GM23338 (cell line): ENCODE measurements at regions not wholly inside any gene's neighbourhood (a gene's known extent, or its start where the extent isn't known, plus 50 kb on each side); places are given as distances from the start of the nearest gene placed in this dataset.

Source experiments
- ATAC-seq: fragments of 200-7000 bp; cut with Tn5 transposase; 3 replicates; pipeline ENCODE4 v1.9.1; 2020
- DNase-seq: peaks from one replicate; pipeline ENCODE4 v3.0.0-alpha.2; 2015; ENCODE audit warnings: low spot score
- H2AFZ ChIP-seq: fragments of 200-600 bp; sonication (generic); 2 replicates; pipeline ENCODE4 v1.8.0; 2016; ENCODE audit warnings: antibody characterized with exemption, mild to moderate bottlenecking, moderate library complexity
- H3F3A ChIP-seq: fragments of 200-600 bp; sonication (generic); replicated peaks from 2 replicates; pipeline ENCODE4 v1.8.0; 2017; ENCODE audit warnings: antibody characterized with exemption, mixed run types, low read depth
- H3K27ac ChIP-seq: fragments of 200-600 bp; sonication (generic); 2 replicates; pipeline ENCODE4 v1.6.1; 2016; ENCODE audit warnings: low read depth
- H3K27me3 ChIP-seq: fragments of 200-600 bp; sonication (generic); 2 replicates; pipeline ENCODE4 v1.8.0; 2016; ENCODE audit warnings: mild to moderate bottlenecking, mixed run types, moderate library complexity; ENCODE audit not compliant: insufficient read depth
- H3K36me3 ChIP-seq: fragments of 200-600 bp; sonication (generic); 2 replicates; pipeline ENCODE4 v1.8.0; 2016; ENCODE audit warnings: mild to moderate bottlenecking; ENCODE audit not compliant: insufficient read depth
- H3K4me1 ChIP-seq: fragments of 200-600 bp; sonication (generic); 2 replicates; pipeline ENCODE4 v1.8.0; 2016; ENCODE audit warnings: mild to moderate bottlenecking, moderate library complexity; ENCODE audit not compliant: insufficient read depth
- H3K4me2 ChIP-seq: fragments of 200-600 bp; sonication (generic); 2 replicates; pipeline ENCODE4 v1.7.1; 2017; ENCODE audit warnings: mixed run types
- H3K4me3 ChIP-seq: fragments of 200-600 bp; sonication (generic); 2 replicates; pipeline ENCODE4 v1.6.1; 2016; ENCODE audit warnings: mixed run types
- H3K79me2 ChIP-seq: fragments of 200-600 bp; sonication (generic); replicated peaks from 2 replicates; pipeline ENCODE4 v1.8.0; 2017; ENCODE audit warnings: mild to moderate bottlenecking; ENCODE audit not compliant: insufficient read depth
- H3K9me2 ChIP-seq: fragments of 200-600 bp; sonication (generic); 2 replicates; pipeline ENCODE4 v1.8.0; 2017; ENCODE audit not compliant: insufficient read depth
- H4K20me1 ChIP-seq: fragments of 200-600 bp; sonication (generic); replicated peaks from 2 replicates; pipeline ENCODE4 v1.8.0; 2017; ENCODE audit warnings: mild to moderate bottlenecking; ENCODE audit not compliant: insufficient read depth
- H3K27ac Mint-ChIP-seq: 2 replicates; pipeline ENCODE4 v1.8.0; 2020; ENCODE audit warnings: inconsistent platforms, mild to moderate bottlenecking, moderate library complexity, mixed read lengths
- H3K27me3 Mint-ChIP-seq: 3 replicates; pipeline ENCODE4 v1.8.0; 2022; ENCODE audit warnings: low read depth, mild to moderate bottlenecking, moderate library complexity, mixed read lengths, inconsistent platforms; ENCODE audit not compliant: insufficient read depth, poor library complexity
- H3K36me3 Mint-ChIP-seq: 3 replicates; pipeline ENCODE4 v1.8.0; 2021; ENCODE audit warnings: low read depth, mild to moderate bottlenecking, inconsistent platforms, moderate library complexity, mixed read lengths
- H3K4me1 Mint-ChIP-seq: 3 replicates; pipeline ENCODE4 v1.8.0; 2020; ENCODE audit warnings: mild to moderate bottlenecking, inconsistent platforms, mixed read lengths
- H3K4me3 Mint-ChIP-seq: 3 replicates; pipeline ENCODE4 v1.8.0; 2021; ENCODE audit warnings: moderate library complexity, mild to moderate bottlenecking, inconsistent platforms, mixed read lengths
- H3K9me3 Mint-ChIP-seq: 3 replicates; pipeline ENCODE4 v1.8.0; 2020; ENCODE audit warnings: moderate library complexity, mild to moderate bottlenecking, inconsistent platforms, mixed read lengths
- EZH2 ChIP-seq: fragments of 200-600 bp; sonication (generic); IDR thresholded peaks from one replicate; pipeline ENCODE4 v1.8.0; 2017; ENCODE audit warnings: antibody characterized with exemption, mild to moderate bottlenecking, low read depth; ENCODE audit not compliant: unreplicated experiment
- EZH2phosphoT487 ChIP-seq: fragments of 200-600 bp; sonication (generic); IDR thresholded peaks from one replicate; pipeline ENCODE4 v1.8.1; 2018; ENCODE audit warnings: antibody characterized with exemption; ENCODE audit not compliant: unreplicated experiment
- NANOG ChIP-seq: IDR thresholded peaks from 2 replicates; pipeline ENCODE4 v1.6.1; 2016; ENCODE audit warnings: antibody characterized with exemption, borderline replicate concordance
- ZNF114 ChIP-seq: fragments of 250-450 bp; sonication (Bioruptor Pico); IDR thresholded peaks from 2 replicates; pipeline ENCODE4 v1.5.0; 2020; ENCODE audit warnings: mild to moderate bottlenecking, moderate library complexity
- TF ChIP-seq, protein P1 (sequence below): IDR thresholded peaks from one replicate; pipeline ENCODE4 v1.6.1; 2018; ENCODE audit warnings: antibody characterized with exemption; ENCODE audit not compliant: unreplicated experiment
- TF ChIP-seq, protein P2 (sequence below), 2 experiments: fragments of 200-600 bp in 1 of 2; sonication (generic) in 1 of 2; conservative IDR thresholded peaks; 2 replicates each; pipeline versions ENCODE4 v1.5.1 to v1.6.1; 2016 to 2017; ENCODE audit warnings: antibody characterized with exemption in 2 of 2, low read depth in 2 of 2, mild to moderate bottlenecking in 2 of 2, moderate library complexity in 1 of 2
- TF ChIP-seq, protein P3 (sequence below): fragments of 250-450 bp; sonication (Bioruptor Pico); IDR thresholded peaks from 2 replicates; pipeline ENCODE4 v1.5.0; 2020; ENCODE audit warnings: mild to moderate bottlenecking, moderate library complexity

DNA sequence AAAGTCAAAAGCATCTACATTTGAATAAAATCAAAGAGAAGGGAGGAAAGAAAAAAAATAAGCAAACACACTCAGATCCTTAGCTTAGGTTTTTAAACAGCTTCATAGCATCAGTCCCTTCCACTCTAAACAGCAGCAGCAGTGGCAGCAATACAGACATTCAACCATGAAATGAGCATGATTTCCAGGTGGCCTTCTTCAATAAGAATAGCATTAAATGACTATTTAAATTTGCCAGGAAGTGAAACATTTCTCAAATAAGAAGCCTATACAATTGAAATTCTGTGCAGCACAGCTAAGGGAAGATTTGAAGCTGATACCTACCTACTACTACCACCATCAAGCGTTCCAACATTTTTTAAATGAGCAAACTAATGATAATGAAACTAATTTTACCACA, 138.1 kb upstream of the REG3G start (continued):
- TF ChIP-seq, protein P1, sequence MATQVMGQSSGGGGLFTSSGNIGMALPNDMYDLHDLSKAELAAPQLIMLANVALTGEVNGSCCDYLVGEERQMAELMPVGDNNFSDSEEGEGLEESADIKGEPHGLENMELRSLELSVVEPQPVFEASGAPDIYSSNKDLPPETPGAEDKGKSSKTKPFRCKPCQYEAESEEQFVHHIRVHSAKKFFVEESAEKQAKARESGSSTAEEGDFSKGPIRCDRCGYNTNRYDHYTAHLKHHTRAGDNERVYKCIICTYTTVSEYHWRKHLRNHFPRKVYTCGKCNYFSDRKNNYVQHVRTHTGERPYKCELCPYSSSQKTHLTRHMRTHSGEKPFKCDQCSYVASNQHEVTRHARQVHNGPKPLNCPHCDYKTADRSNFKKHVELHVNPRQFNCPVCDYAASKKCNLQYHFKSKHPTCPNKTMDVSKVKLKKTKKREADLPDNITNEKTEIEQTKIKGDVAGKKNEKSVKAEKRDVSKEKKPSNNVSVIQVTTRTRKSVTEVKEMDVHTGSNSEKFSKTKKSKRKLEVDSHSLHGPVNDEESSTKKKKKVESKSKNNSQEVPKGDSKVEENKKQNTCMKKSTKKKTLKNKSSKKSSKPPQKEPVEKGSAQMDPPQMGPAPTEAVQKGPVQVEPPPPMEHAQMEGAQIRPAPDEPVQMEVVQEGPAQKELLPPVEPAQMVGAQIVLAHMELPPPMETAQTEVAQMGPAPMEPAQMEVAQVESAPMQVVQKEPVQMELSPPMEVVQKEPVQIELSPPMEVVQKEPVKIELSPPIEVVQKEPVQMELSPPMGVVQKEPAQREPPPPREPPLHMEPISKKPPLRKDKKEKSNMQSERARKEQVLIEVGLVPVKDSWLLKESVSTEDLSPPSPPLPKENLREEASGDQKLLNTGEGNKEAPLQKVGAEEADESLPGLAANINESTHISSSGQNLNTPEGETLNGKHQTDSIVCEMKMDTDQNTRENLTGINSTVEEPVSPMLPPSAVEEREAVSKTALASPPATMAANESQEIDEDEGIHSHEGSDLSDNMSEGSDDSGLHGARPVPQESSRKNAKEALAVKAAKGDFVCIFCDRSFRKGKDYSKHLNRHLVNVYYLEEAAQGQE: no peak

DNA sequence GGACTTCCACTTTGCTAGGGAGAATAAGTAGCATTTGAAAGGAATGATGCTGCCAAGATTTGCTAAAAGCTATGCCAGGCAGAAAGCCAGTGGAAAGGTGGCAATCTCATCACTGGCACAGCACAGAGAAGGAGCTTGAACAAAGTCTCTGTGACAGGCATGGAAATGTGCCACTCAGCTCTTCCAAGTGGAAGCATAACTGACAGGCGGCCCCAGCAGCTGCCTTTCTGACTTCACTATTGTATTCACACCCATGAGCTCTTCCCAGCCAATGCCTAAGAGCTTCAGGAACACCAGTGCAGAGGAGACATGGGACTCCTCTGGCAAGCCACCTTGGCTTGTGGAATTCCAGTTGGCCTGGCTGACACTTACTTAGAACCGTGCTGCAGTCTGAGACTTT, 134.6 kb upstream of the REG3G start:
- no peaks in the 10 kb centered on the region for H3K27me3 Mint-ChIP-seq
- ATAC-seq: no peak
- H3K9me3 Mint-ChIP-seq: no peaks in the 10 kb centered on the region

More for the DNA sequence above, 134.6 kb upstream of the REG3G start:
- Mint-ChIP-seq H3K4me1 (peaks cover 19% of the 10 kb centered on the region), H3K4me3 (no peak overlapping the region), H3K36me3 (no peaks in the 10 kb centered on the region), H3K27ac (no peak overlapping the region)
- peaks cover 4% of the 10 kb centered on the region; the same call in 1 of the 2 replicates for H3K4me1 ChIP-seq
- no peaks in the 10 kb centered on the region; the same call in 1 of the 2 replicates for H3K9me2 ChIP-seq
- no peaks in the 10 kb centered on the region for H3K36me3 ChIP-seq
- no peak overlapping the region for H3K27ac ChIP-seq
- no peak overlapping the region for H3K4me3 ChIP-seq
- H3K4me2 ChIP-seq: no peak overlapping the region
- H2AFZ ChIP-seq: no peak overlapping the region
- H3F3A ChIP-seq: no peaks in the 10 kb centered on the region
- TF ChIP-seq ZNF114: no peak
- no peak for TF ChIP-seq NANOG
- TF ChIP-seq EZH2phosphoT487: no peak
- TF ChIP-seq, protein P2, sequence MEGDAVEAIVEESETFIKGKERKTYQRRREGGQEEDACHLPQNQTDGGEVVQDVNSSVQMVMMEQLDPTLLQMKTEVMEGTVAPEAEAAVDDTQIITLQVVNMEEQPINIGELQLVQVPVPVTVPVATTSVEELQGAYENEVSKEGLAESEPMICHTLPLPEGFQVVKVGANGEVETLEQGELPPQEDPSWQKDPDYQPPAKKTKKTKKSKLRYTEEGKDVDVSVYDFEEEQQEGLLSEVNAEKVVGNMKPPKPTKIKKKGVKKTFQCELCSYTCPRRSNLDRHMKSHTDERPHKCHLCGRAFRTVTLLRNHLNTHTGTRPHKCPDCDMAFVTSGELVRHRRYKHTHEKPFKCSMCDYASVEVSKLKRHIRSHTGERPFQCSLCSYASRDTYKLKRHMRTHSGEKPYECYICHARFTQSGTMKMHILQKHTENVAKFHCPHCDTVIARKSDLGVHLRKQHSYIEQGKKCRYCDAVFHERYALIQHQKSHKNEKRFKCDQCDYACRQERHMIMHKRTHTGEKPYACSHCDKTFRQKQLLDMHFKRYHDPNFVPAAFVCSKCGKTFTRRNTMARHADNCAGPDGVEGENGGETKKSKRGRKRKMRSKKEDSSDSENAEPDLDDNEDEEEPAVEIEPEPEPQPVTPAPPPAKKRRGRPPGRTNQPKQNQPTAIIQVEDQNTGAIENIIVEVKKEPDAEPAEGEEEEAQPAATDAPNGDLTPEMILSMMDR (conservative IDR thresholded peaks at IDR 0.05; ENCODE audit: low read depth in 2 of 2): no peak
- TF ChIP-seq, protein P1: no peak
- TF ChIP-seq EZH2: no peak
- TF ChIP-seq, protein P3, sequence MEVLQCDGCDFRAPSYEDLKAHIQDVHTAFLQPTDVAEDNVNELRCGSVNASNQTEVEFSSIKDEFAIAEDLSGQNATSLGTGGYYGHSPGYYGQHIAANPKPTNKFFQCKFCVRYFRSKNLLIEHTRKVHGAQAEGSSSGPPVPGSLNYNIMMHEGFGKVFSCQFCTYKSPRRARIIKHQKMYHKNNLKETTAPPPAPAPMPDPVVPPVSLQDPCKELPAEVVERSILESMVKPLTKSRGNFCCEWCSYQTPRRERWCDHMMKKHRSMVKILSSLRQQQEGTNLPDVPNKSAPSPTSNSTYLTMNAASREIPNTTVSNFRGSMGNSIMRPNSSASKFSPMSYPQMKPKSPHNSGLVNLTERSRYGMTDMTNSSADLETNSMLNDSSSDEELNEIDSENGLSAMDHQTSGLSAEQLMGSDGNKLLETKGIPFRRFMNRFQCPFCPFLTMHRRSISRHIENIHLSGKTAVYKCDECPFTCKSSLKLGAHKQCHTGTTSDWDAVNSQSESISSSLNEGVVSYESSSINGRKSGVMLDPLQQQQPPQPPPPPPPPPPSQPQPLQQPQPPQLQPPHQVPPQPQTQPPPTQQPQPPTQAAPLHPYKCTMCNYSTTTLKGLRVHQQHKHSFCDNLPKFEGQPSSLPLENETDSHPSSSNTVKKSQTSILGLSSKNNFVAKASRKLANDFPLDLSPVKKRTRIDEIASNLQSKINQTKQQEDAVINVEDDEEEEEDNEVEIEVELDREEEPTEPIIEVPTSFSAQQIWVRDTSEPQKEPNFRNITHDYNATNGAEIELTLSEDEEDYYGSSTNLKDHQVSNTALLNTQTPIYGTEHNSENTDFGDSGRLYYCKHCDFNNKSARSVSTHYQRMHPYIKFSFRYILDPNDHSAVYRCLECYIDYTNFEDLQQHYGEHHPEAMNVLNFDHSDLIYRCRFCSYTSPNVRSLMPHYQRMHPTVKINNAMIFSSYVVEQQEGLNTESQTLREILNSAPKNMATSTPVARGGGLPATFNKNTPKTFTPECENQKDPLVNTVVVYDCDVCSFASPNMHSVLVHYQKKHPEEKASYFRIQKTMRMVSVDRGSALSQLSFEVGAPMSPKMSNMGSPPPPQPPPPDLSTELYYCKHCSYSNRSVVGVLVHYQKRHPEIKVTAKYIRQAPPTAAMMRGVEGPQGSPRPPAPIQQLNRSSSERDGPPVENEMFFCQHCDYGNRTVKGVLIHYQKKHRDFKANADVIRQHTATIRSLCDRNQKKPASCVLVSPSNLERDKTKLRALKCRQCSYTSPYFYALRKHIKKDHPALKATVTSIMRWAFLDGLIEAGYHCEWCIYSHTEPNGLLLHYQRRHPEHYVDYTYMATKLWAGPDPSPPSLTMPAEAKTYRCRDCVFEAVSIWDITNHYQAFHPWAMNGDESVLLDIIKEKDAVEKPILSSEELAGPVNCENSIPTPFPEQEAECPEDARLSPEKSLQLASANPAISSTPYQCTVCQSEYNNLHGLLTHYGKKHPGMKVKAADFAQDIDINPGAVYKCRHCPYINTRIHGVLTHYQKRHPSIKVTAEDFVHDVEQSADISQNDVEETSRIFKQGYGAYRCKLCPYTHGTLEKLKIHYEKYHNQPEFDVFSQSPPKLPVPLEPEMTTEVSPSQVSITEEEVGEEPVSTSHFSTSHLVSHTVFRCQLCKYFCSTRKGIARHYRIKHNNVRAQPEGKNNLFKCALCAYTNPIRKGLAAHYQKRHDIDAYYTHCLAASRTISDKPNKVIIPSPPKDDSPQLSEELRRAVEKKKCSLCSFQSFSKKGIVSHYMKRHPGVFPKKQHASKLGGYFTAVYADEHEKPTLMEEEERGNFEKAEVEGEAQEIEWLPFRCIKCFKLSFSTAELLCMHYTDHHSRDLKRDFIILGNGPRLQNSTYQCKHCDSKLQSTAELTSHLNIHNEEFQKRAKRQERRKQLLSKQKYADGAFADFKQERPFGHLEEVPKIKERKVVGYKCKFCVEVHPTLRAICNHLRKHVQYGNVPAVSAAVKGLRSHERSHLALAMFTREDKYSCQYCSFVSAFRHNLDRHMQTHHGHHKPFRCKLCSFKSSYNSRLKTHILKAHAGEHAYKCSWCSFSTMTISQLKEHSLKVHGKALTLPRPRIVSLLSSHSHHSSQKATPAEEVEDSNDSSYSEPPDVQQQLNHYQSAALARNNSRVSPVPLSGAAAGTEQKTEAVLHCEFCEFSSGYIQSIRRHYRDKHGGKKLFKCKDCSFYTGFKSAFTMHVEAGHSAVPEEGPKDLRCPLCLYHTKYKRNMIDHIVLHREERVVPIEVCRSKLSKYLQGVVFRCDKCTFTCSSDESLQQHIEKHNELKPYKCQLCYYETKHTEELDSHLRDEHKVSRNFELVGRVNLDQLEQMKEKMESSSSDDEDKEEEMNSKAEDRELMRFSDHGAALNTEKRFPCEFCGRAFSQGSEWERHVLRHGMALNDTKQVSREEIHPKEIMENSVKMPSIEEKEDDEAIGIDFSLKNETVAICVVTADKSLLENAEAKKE (CRISPR knock-in tag): no peak
- no peaks in the 10 kb centered on the region; the same call in 1 of the 2 replicates for H4K20me1 ChIP-seq
- no peak for DNase-seq
- no peaks in the 10 kb centered on the region for H3K27me3 ChIP-seq
- H3K79me2 ChIP-seq: no peaks in the 10 kb centered on the region
